ENCODE measurements at regions not wholly inside any gene's neighbourhood (a gene's known extent, or its start where the extent isn't known, plus 50 kb on each side); places are given as distances from the start of the nearest gene placed in this dataset.

GRCh38 chr5:173720953-173721600, 104.6 kb upstream of the BOD1 start:
- TF ChIP-seq CTCF (IDR thresholded peaks at IDR 0.05), result no peak
- TF ChIP-seq POLR2A (IDR thresholded peaks at IDR 0.05), result no peak
